ENCODE measurements at regions not wholly inside any gene's neighbourhood (a gene's known extent, or its start where the extent isn't known, plus 50 kb on each side); places are given as distances from the start of the nearest gene placed in this dataset.

DNA sequence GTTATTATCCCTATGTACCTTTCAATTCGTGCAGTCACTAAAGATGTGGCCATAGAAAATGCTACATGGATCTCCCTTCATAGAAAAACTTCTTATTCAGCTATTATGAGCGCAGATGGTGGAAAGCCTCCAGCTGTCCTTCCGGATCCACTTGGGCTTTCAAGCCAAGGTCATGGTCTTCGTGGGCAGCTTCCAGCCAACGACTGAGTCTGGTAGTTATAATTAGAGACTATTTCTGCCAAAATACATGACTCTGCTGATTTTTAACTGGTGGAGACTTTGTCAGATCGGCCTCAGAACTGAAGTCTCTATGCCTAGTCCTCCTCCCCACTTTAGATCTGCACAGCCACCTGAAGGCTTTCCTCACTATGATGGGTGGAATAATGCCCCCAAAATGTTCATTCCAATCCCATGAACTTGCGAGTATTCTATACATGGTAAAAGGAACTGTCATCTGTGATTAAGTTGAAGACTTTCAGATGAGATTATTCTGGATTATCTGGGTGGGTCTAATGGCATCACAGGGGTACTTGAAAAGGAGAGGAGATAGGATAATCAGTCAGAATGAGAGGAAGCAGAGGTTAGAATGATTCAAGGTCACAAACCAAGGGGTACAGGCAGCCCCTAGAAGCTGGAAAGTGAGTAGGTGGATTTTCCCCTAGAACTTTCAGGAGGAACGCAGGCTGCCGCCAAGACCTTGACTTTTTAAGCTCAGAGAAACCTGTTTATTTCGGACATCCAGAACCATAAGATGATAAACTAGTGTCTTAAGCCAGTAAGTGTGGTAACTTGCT lies 171.1 kb upstream of the CXCL13 start:
- H3K27ac ChIP-seq (replicated peaks): no peak overlapping the region
- TF ChIP-seq, protein P1, sequence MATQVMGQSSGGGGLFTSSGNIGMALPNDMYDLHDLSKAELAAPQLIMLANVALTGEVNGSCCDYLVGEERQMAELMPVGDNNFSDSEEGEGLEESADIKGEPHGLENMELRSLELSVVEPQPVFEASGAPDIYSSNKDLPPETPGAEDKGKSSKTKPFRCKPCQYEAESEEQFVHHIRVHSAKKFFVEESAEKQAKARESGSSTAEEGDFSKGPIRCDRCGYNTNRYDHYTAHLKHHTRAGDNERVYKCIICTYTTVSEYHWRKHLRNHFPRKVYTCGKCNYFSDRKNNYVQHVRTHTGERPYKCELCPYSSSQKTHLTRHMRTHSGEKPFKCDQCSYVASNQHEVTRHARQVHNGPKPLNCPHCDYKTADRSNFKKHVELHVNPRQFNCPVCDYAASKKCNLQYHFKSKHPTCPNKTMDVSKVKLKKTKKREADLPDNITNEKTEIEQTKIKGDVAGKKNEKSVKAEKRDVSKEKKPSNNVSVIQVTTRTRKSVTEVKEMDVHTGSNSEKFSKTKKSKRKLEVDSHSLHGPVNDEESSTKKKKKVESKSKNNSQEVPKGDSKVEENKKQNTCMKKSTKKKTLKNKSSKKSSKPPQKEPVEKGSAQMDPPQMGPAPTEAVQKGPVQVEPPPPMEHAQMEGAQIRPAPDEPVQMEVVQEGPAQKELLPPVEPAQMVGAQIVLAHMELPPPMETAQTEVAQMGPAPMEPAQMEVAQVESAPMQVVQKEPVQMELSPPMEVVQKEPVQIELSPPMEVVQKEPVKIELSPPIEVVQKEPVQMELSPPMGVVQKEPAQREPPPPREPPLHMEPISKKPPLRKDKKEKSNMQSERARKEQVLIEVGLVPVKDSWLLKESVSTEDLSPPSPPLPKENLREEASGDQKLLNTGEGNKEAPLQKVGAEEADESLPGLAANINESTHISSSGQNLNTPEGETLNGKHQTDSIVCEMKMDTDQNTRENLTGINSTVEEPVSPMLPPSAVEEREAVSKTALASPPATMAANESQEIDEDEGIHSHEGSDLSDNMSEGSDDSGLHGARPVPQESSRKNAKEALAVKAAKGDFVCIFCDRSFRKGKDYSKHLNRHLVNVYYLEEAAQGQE (IDR thresholded peaks at IDR 0.05; ENCODE audit: insufficient replicate concordance, low read depth): no peak
- TF ChIP-seq GABPA (IDR thresholded peaks at IDR 0.05; ENCODE audit: low read depth): no peak
- TF ChIP-seq SPI1 (IDR thresholded peaks at IDR 0.05; ENCODE audit: borderline replicate concordance, low read depth): no peak
- TF ChIP-seq, protein P2, sequence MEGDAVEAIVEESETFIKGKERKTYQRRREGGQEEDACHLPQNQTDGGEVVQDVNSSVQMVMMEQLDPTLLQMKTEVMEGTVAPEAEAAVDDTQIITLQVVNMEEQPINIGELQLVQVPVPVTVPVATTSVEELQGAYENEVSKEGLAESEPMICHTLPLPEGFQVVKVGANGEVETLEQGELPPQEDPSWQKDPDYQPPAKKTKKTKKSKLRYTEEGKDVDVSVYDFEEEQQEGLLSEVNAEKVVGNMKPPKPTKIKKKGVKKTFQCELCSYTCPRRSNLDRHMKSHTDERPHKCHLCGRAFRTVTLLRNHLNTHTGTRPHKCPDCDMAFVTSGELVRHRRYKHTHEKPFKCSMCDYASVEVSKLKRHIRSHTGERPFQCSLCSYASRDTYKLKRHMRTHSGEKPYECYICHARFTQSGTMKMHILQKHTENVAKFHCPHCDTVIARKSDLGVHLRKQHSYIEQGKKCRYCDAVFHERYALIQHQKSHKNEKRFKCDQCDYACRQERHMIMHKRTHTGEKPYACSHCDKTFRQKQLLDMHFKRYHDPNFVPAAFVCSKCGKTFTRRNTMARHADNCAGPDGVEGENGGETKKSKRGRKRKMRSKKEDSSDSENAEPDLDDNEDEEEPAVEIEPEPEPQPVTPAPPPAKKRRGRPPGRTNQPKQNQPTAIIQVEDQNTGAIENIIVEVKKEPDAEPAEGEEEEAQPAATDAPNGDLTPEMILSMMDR (IDR thresholded peaks at IDR 0.05; ENCODE audit: insufficient read depth, low read length): no peak
- TF ChIP-seq POLR2AphosphoS5 (IDR thresholded peaks at IDR 0.05; ENCODE audit: low read depth): no peak
- H3K27me3 ChIP-seq (ENCODE audit: insufficient read depth, poor library complexity, severe bottlenecking): peaks cover 2% of the 10 kb centered on the region
- H3K4me3 ChIP-seq (replicated peaks; ENCODE audit: insufficient read depth, low read length): no peak overlapping the region
- DNase-seq (ENCODE audit: low read depth in 1 of 2, low spot score in 1 of 2): no peak

- DNase-seq (ENCODE audit: low read depth in 1 of 2, low spot score in 1 of 2): no peak
- Histone ChIP-seq H3K4me3 (replicated peaks; ENCODE audit: insufficient read depth, low read length) (no peak overlapping the region), H3K27ac (replicated peaks) (no peak overlapping the region), H3K27me3 (ENCODE audit: insufficient read depth, poor library complexity, severe bottlenecking) (no peaks in the 10 kb centered on the region)
- TF ChIP-seq POLR2AphosphoS5 (IDR thresholded peaks at IDR 0.05; ENCODE audit: low read depth) (no peak), GABPA (IDR thresholded peaks at IDR 0.05; ENCODE audit: low read depth) (no peak), SPI1 (IDR thresholded peaks at IDR 0.05; ENCODE audit: borderline replicate concordance, low read depth) (no peak)
- TF ChIP-seq, protein P1 (IDR thresholded peaks at IDR 0.05; ENCODE audit: insufficient replicate concordance, low read depth): no peak
- TF ChIP-seq, protein P2 (IDR thresholded peaks at IDR 0.05; ENCODE audit: insufficient read depth, low read length): no peak
Measured at GRCh38 chr4:77437079-77437478, 168.5 kb upstream of the CXCL13 start.

DNA sequence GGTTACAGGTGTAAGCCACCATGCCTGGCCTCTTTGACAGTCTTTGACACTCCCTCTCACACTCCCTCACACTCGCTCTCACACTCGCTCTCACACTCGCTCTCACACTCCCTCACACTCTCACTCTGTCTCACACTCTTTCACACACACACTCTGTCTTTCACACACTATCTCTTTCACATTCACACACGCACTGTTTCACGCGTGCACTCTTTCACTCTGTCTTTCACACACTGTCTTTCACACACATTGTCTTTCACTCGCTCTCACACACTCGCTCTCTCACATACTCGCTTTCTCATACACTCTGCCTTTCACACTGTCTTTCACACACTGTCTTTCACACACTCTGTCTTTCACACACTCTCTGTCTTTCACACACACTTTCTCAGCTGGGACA lies 167.1 kb upstream of the CXCL13 start:
- H3K27ac ChIP-seq (replicated peaks): no peak overlapping the region
- H3K27me3 ChIP-seq (ENCODE audit: insufficient read depth, poor library complexity, severe bottlenecking): no peaks in the 10 kb centered on the region
- no peak for DNase-seq (ENCODE audit: low read depth in 1 of 2, low spot score in 1 of 2)
- H3K4me3 ChIP-seq (replicated peaks; ENCODE audit: insufficient read depth, low read length): no peak overlapping the region
- TF ChIP-seq, protein P1 (IDR thresholded peaks at IDR 0.05; ENCODE audit: insufficient replicate concordance, low read depth): no peak
- no peak for TF ChIP-seq POLR2AphosphoS5 (IDR thresholded peaks at IDR 0.05; ENCODE audit: low read depth)
- TF ChIP-seq, protein P2 (IDR thresholded peaks at IDR 0.05; ENCODE audit: insufficient read depth, low read length): no peak
- TF ChIP-seq GABPA (IDR thresholded peaks at IDR 0.05; ENCODE audit: low read depth): no peak
- TF ChIP-seq SPI1 (IDR thresholded peaks at IDR 0.05; ENCODE audit: borderline replicate concordance, low read depth): no peak
